GM23338 (cell line): ENCODE measurements at regions not wholly inside any gene's neighbourhood (a gene's known extent, or its start where the extent isn't known, plus 50 kb on each side); places are given as distances from the start of the nearest gene placed in this dataset.

Experiments
- ATAC-seq: fragments of 200-7000 bp; cut with Tn5 transposase; 3 replicates; pipeline ENCODE4 v1.9.1; 2020
- DNase-seq: peaks from one replicate; pipeline ENCODE4 v3.0.0-alpha.2; 2015; ENCODE audit warnings: low spot score
- H2AFZ ChIP-seq: fragments of 200-600 bp; sonication (generic); 2 replicates; pipeline ENCODE4 v1.8.0; 2016; ENCODE audit warnings: antibody characterized with exemption, mild to moderate bottlenecking, moderate library complexity
- H3F3A ChIP-seq: fragments of 200-600 bp; sonication (generic); replicated peaks from 2 replicates; pipeline ENCODE4 v1.8.0; 2017; ENCODE audit warnings: antibody characterized with exemption, mixed run types, low read depth
- H3K27ac ChIP-seq: fragments of 200-600 bp; sonication (generic); 2 replicates; pipeline ENCODE4 v1.6.1; 2016; ENCODE audit warnings: low read depth
- H3K27me3 ChIP-seq: fragments of 200-600 bp; sonication (generic); 2 replicates; pipeline ENCODE4 v1.8.0; 2016; ENCODE audit warnings: mild to moderate bottlenecking, mixed run types, moderate library complexity; ENCODE audit not compliant: insufficient read depth
- H3K36me3 ChIP-seq: fragments of 200-600 bp; sonication (generic); 2 replicates; pipeline ENCODE4 v1.8.0; 2016; ENCODE audit warnings: mild to moderate bottlenecking; ENCODE audit not compliant: insufficient read depth
- H3K4me1 ChIP-seq: fragments of 200-600 bp; sonication (generic); 2 replicates; pipeline ENCODE4 v1.8.0; 2016; ENCODE audit warnings: mild to moderate bottlenecking, moderate library complexity; ENCODE audit not compliant: insufficient read depth
- H3K4me2 ChIP-seq: fragments of 200-600 bp; sonication (generic); 2 replicates; pipeline ENCODE4 v1.7.1; 2017; ENCODE audit warnings: mixed run types
- H3K4me3 ChIP-seq: fragments of 200-600 bp; sonication (generic); 2 replicates; pipeline ENCODE4 v1.6.1; 2016; ENCODE audit warnings: mixed run types
- H3K79me2 ChIP-seq: fragments of 200-600 bp; sonication (generic); replicated peaks from 2 replicates; pipeline ENCODE4 v1.8.0; 2017; ENCODE audit warnings: mild to moderate bottlenecking; ENCODE audit not compliant: insufficient read depth
- H3K9me2 ChIP-seq: fragments of 200-600 bp; sonication (generic); 2 replicates; pipeline ENCODE4 v1.8.0; 2017; ENCODE audit not compliant: insufficient read depth
- H4K20me1 ChIP-seq: fragments of 200-600 bp; sonication (generic); replicated peaks from 2 replicates; pipeline ENCODE4 v1.8.0; 2017; ENCODE audit warnings: mild to moderate bottlenecking; ENCODE audit not compliant: insufficient read depth
- H3K27ac Mint-ChIP-seq: 2 replicates; pipeline ENCODE4 v1.8.0; 2020; ENCODE audit warnings: inconsistent platforms, mild to moderate bottlenecking, moderate library complexity, mixed read lengths
- H3K27me3 Mint-ChIP-seq: 3 replicates; pipeline ENCODE4 v1.8.0; 2022; ENCODE audit warnings: low read depth, mild to moderate bottlenecking, moderate library complexity, mixed read lengths, inconsistent platforms; ENCODE audit not compliant: insufficient read depth, poor library complexity
- H3K36me3 Mint-ChIP-seq: 3 replicates; pipeline ENCODE4 v1.8.0; 2021; ENCODE audit warnings: low read depth, mild to moderate bottlenecking, inconsistent platforms, moderate library complexity, mixed read lengths
- H3K4me1 Mint-ChIP-seq: 3 replicates; pipeline ENCODE4 v1.8.0; 2020; ENCODE audit warnings: mild to moderate bottlenecking, inconsistent platforms, mixed read lengths
- H3K4me3 Mint-ChIP-seq: 3 replicates; pipeline ENCODE4 v1.8.0; 2021; ENCODE audit warnings: moderate library complexity, mild to moderate bottlenecking, inconsistent platforms, mixed read lengths
- H3K9me3 Mint-ChIP-seq: 3 replicates; pipeline ENCODE4 v1.8.0; 2020; ENCODE audit warnings: moderate library complexity, mild to moderate bottlenecking, inconsistent platforms, mixed read lengths
- CREB1 ChIP-seq: fragments of 250-450 bp; sonication (Bioruptor Pico); IDR thresholded peaks from 2 replicates; pipeline ENCODE4 v1.5.0; 2020; ENCODE audit warnings: low read depth, mild to moderate bottlenecking, moderate library complexity
- CTCF ChIP-seq, 2 experiments: fragments of 200-600 bp in 1 of 2; sonication (generic) in 1 of 2; conservative IDR thresholded peaks; 2 replicates each; pipeline versions ENCODE4 v1.5.1 to v1.6.1; 2016 to 2017; ENCODE audit warnings: antibody characterized with exemption in 2 of 2, low read depth in 2 of 2, mild to moderate bottlenecking in 2 of 2, moderate library complexity in 1 of 2
- EZH2 ChIP-seq: fragments of 200-600 bp; sonication (generic); IDR thresholded peaks from one replicate; pipeline ENCODE4 v1.8.0; 2017; ENCODE audit warnings: antibody characterized with exemption, mild to moderate bottlenecking, low read depth; ENCODE audit not compliant: unreplicated experiment
- EZH2phosphoT487 ChIP-seq: fragments of 200-600 bp; sonication (generic); IDR thresholded peaks from one replicate; pipeline ENCODE4 v1.8.1; 2018; ENCODE audit warnings: antibody characterized with exemption; ENCODE audit not compliant: unreplicated experiment
- JUNB ChIP-seq: IDR thresholded peaks from one replicate; pipeline ENCODE4 v1.6.1; 2016; ENCODE audit warnings: antibody characterized with exemption; ENCODE audit not compliant: unreplicated experiment
- NANOG ChIP-seq: IDR thresholded peaks from 2 replicates; pipeline ENCODE4 v1.6.1; 2016; ENCODE audit warnings: antibody characterized with exemption, borderline replicate concordance
- POLR2AphosphoS5 ChIP-seq: IDR thresholded peaks from 2 replicates; pipeline ENCODE4 v1.6.1; 2016; ENCODE audit warnings: antibody characterized with exemption, low read depth
- STAT1 ChIP-seq: IDR thresholded peaks from one replicate; pipeline ENCODE4 v1.6.1; 2016; ENCODE audit warnings: antibody characterized with exemption; ENCODE audit not compliant: unreplicated experiment
- ZNF114 ChIP-seq: fragments of 250-450 bp; sonication (Bioruptor Pico); IDR thresholded peaks from 2 replicates; pipeline ENCODE4 v1.5.0; 2020; ENCODE audit warnings: mild to moderate bottlenecking, moderate library complexity
- ZNF331 ChIP-seq: fragments of 250-450 bp; sonication (Bioruptor Pico); IDR thresholded peaks from 2 replicates; pipeline ENCODE4 v1.5.0; 2020; ENCODE audit warnings: low read depth, mild to moderate bottlenecking, moderate library complexity
- TF ChIP-seq, protein P1 (sequence below): fragments of 250-450 bp; sonication (Bioruptor Pico); IDR thresholded peaks from 2 replicates; pipeline ENCODE4 v1.5.0; 2020; ENCODE audit warnings: mild to moderate bottlenecking, moderate library complexity
- TF ChIP-seq, protein P2 (sequence below): IDR thresholded peaks from one replicate; pipeline ENCODE4 v1.6.1; 2018; ENCODE audit warnings: antibody characterized with exemption; ENCODE audit not compliant: unreplicated experiment
- TF ChIP-seq, protein P3 (sequence below): IDR thresholded peaks from 2 replicates; pipeline ENCODE4 v1.6.1; 2016; ENCODE audit warnings: antibody characterized with exemption

GRCh38 chr2:45331410-45331786, 279.7 kb downstream of the SRBD1 start:
- Histone ChIP-seq H3K4me3 (no peak overlapping the region), H3K27me3 (no peaks in the 10 kb centered on the region), H3K9me2 (peaks cover 21% of the 10 kb centered on the region), H4K20me1 (no peaks in the 10 kb centered on the region), H3K4me1 (no peaks in the 10 kb centered on the region; the same call in 1 of the 2 replicates), H3K79me2 (no peaks in the 10 kb centered on the region), H2AFZ (peak overlapping the region; percentile 23; the same call in 1 of the 2 replicates), H3K27ac (no peak overlapping the region), H3K36me3 (no peaks in the 10 kb centered on the region), H3F3A (no peaks in the 10 kb centered on the region), H3K4me2 (no peak overlapping the region)
- no peaks in the 10 kb centered on the region; the same call in 2 of the 3 replicates for H3K9me3 Mint-ChIP-seq
- H3K27me3 Mint-ChIP-seq, result peaks cover 4% of the 10 kb centered on the region
- ATAC-seq (no peak), DNase-seq (no peak)
- H3K4me3 Mint-ChIP-seq, result no peak overlapping the region
- TF ChIP-seq EZH2phosphoT487 (no peak), CREB1 (no peak), STAT1 (no peak), ZNF114 (CRISPR knock-in tag) (no peak), EZH2 (no peak), ZNF331 (CRISPR knock-in tag) (no peak), JUNB (no peak), POLR2AphosphoS5 (no peak), CTCF (conservative IDR thresholded peaks at IDR 0.05; ENCODE audit: low read depth in 2 of 2) (no peak), NANOG (no peak)
- TF ChIP-seq, protein P1, sequence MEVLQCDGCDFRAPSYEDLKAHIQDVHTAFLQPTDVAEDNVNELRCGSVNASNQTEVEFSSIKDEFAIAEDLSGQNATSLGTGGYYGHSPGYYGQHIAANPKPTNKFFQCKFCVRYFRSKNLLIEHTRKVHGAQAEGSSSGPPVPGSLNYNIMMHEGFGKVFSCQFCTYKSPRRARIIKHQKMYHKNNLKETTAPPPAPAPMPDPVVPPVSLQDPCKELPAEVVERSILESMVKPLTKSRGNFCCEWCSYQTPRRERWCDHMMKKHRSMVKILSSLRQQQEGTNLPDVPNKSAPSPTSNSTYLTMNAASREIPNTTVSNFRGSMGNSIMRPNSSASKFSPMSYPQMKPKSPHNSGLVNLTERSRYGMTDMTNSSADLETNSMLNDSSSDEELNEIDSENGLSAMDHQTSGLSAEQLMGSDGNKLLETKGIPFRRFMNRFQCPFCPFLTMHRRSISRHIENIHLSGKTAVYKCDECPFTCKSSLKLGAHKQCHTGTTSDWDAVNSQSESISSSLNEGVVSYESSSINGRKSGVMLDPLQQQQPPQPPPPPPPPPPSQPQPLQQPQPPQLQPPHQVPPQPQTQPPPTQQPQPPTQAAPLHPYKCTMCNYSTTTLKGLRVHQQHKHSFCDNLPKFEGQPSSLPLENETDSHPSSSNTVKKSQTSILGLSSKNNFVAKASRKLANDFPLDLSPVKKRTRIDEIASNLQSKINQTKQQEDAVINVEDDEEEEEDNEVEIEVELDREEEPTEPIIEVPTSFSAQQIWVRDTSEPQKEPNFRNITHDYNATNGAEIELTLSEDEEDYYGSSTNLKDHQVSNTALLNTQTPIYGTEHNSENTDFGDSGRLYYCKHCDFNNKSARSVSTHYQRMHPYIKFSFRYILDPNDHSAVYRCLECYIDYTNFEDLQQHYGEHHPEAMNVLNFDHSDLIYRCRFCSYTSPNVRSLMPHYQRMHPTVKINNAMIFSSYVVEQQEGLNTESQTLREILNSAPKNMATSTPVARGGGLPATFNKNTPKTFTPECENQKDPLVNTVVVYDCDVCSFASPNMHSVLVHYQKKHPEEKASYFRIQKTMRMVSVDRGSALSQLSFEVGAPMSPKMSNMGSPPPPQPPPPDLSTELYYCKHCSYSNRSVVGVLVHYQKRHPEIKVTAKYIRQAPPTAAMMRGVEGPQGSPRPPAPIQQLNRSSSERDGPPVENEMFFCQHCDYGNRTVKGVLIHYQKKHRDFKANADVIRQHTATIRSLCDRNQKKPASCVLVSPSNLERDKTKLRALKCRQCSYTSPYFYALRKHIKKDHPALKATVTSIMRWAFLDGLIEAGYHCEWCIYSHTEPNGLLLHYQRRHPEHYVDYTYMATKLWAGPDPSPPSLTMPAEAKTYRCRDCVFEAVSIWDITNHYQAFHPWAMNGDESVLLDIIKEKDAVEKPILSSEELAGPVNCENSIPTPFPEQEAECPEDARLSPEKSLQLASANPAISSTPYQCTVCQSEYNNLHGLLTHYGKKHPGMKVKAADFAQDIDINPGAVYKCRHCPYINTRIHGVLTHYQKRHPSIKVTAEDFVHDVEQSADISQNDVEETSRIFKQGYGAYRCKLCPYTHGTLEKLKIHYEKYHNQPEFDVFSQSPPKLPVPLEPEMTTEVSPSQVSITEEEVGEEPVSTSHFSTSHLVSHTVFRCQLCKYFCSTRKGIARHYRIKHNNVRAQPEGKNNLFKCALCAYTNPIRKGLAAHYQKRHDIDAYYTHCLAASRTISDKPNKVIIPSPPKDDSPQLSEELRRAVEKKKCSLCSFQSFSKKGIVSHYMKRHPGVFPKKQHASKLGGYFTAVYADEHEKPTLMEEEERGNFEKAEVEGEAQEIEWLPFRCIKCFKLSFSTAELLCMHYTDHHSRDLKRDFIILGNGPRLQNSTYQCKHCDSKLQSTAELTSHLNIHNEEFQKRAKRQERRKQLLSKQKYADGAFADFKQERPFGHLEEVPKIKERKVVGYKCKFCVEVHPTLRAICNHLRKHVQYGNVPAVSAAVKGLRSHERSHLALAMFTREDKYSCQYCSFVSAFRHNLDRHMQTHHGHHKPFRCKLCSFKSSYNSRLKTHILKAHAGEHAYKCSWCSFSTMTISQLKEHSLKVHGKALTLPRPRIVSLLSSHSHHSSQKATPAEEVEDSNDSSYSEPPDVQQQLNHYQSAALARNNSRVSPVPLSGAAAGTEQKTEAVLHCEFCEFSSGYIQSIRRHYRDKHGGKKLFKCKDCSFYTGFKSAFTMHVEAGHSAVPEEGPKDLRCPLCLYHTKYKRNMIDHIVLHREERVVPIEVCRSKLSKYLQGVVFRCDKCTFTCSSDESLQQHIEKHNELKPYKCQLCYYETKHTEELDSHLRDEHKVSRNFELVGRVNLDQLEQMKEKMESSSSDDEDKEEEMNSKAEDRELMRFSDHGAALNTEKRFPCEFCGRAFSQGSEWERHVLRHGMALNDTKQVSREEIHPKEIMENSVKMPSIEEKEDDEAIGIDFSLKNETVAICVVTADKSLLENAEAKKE (CRISPR knock-in tag), result no peak
- TF ChIP-seq, protein P2, sequence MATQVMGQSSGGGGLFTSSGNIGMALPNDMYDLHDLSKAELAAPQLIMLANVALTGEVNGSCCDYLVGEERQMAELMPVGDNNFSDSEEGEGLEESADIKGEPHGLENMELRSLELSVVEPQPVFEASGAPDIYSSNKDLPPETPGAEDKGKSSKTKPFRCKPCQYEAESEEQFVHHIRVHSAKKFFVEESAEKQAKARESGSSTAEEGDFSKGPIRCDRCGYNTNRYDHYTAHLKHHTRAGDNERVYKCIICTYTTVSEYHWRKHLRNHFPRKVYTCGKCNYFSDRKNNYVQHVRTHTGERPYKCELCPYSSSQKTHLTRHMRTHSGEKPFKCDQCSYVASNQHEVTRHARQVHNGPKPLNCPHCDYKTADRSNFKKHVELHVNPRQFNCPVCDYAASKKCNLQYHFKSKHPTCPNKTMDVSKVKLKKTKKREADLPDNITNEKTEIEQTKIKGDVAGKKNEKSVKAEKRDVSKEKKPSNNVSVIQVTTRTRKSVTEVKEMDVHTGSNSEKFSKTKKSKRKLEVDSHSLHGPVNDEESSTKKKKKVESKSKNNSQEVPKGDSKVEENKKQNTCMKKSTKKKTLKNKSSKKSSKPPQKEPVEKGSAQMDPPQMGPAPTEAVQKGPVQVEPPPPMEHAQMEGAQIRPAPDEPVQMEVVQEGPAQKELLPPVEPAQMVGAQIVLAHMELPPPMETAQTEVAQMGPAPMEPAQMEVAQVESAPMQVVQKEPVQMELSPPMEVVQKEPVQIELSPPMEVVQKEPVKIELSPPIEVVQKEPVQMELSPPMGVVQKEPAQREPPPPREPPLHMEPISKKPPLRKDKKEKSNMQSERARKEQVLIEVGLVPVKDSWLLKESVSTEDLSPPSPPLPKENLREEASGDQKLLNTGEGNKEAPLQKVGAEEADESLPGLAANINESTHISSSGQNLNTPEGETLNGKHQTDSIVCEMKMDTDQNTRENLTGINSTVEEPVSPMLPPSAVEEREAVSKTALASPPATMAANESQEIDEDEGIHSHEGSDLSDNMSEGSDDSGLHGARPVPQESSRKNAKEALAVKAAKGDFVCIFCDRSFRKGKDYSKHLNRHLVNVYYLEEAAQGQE, result no peak
- TF ChIP-seq, protein P3, sequence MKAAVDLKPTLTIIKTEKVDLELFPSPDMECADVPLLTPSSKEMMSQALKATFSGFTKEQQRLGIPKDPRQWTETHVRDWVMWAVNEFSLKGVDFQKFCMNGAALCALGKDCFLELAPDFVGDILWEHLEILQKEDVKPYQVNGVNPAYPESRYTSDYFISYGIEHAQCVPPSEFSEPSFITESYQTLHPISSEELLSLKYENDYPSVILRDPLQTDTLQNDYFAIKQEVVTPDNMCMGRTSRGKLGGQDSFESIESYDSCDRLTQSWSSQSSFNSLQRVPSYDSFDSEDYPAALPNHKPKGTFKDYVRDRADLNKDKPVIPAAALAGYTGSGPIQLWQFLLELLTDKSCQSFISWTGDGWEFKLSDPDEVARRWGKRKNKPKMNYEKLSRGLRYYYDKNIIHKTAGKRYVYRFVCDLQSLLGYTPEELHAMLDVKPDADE, result no peak
- H3K27ac Mint-ChIP-seq, result no peak overlapping the region
- peaks cover 2% of the 10 kb centered on the region; the same call in 1 of the 3 replicates for H3K36me3 Mint-ChIP-seq
- peaks cover 17% of the 10 kb centered on the region for H3K4me1 Mint-ChIP-seq
